H9 (cell line): ENCODE measurements at regions not wholly inside any gene's neighbourhood (a gene's known extent, or its start where the extent isn't known, plus 50 kb on each side); places are given as distances from the start of the nearest gene placed in this dataset.

Experiments
- DNase-seq: peaks from one replicate; pipeline ENCODE4 v3.0.0-alpha.2; 2017
- H2AFZ ChIP-seq: one replicate; pipeline ENCODE4 v1.6.1; 2013; ENCODE audit warnings: mild to moderate bottlenecking, low read length, control low read depth, moderate library complexity
- H2AK5ac ChIP-seq: 2 replicates; pipeline ENCODE4 v1.6.1; 2013; ENCODE audit warnings: low read length, control low read depth, mixed read lengths; ENCODE audit not compliant: insufficient read length
- H2BK120ac ChIP-seq: one replicate; pipeline ENCODE4 v1.6.1; 2013; ENCODE audit warnings: low read depth, mild to moderate bottlenecking, low read length, control low read depth, inconsistent platforms; ENCODE audit not compliant: poor library complexity, severe bottlenecking
- H2BK12ac ChIP-seq: 2 replicates; pipeline ENCODE4 v1.6.1; 2013; ENCODE audit warnings: low read length, control low read depth, mixed read lengths, low read depth; ENCODE audit not compliant: insufficient read length
- H2BK15ac ChIP-seq: 2 replicates; pipeline ENCODE4 v1.6.1; 2013; ENCODE audit warnings: low read depth, low read length, control low read depth
- H2BK20ac ChIP-seq: one replicate; pipeline ENCODE4 v1.6.1; 2013; ENCODE audit warnings: low read depth, mild to moderate bottlenecking, low read length, control low read depth, inconsistent platforms; ENCODE audit not compliant: poor library complexity, severe bottlenecking
- H2BK5ac ChIP-seq: 2 replicates; pipeline ENCODE4 v1.6.1; 2013; ENCODE audit warnings: low read length, control low read depth, mixed read lengths; ENCODE audit not compliant: insufficient read length
- H3K14ac ChIP-seq: 2 replicates; pipeline ENCODE4 v1.6.1; 2013; ENCODE audit warnings: low read length, control low read depth; ENCODE audit not compliant: insufficient read depth
- H3K18ac ChIP-seq: 2 replicates; pipeline ENCODE4 v1.6.1; 2013; ENCODE audit warnings: low read depth, mild to moderate bottlenecking, mixed read lengths, low read length, control low read depth; ENCODE audit not compliant: insufficient read length
- H3K23ac ChIP-seq: 2 replicates; pipeline ENCODE4 v1.6.1; 2013; ENCODE audit warnings: low read length, control low read depth, mixed read lengths, low read depth; ENCODE audit not compliant: insufficient read length
- H3K23me2 ChIP-seq: 2 replicates; pipeline ENCODE4 v1.6.1; 2013; ENCODE audit warnings: low read depth, mild to moderate bottlenecking, mixed read lengths, low read length, control low read depth; ENCODE audit not compliant: insufficient read length, poor library complexity, severe bottlenecking
- H3K27ac ChIP-seq: 2 replicates; pipeline ENCODE4 v1.5.1; 2013; ENCODE audit warnings: low read length, control low read depth, mixed read lengths, low read depth; ENCODE audit not compliant: insufficient read length
- H3K27me3 ChIP-seq: 2 replicates; pipeline ENCODE4 v1.6.1; 2013; ENCODE audit warnings: low read length, control low read depth, inconsistent platforms; ENCODE audit not compliant: insufficient read depth
- H3K4ac ChIP-seq: 2 replicates; pipeline ENCODE4 v1.6.1; 2013; ENCODE audit warnings: low read depth, mild to moderate bottlenecking, control low read depth, inconsistent platforms, low read length, moderate library complexity
- H3K4me1 ChIP-seq: 2 replicates; pipeline ENCODE4 v1.6.1; 2013; ENCODE audit warnings: low read length, control low read depth, inconsistent platforms; ENCODE audit not compliant: insufficient read depth
- H3K4me2 ChIP-seq: 2 replicates; pipeline ENCODE4 v1.6.1; 2013; ENCODE audit warnings: low read length, control low read depth, mixed read lengths; ENCODE audit not compliant: insufficient read length, insufficient read depth
- H3K56ac ChIP-seq: 2 replicates; pipeline ENCODE4 v1.6.1; 2013; ENCODE audit warnings: low read depth, mild to moderate bottlenecking, mixed read lengths, low read length, control low read depth; ENCODE audit not compliant: insufficient read length
- H3K79me1 ChIP-seq: 2 replicates; pipeline ENCODE4 v1.6.1; 2013; ENCODE audit warnings: low read depth, mild to moderate bottlenecking, moderate library complexity, low read length, control low read depth, inconsistent platforms; ENCODE audit not compliant: insufficient read depth, poor library complexity, severe bottlenecking
- H3K79me2 ChIP-seq: 2 replicates; pipeline ENCODE4 v1.6.1; 2013; ENCODE audit warnings: low read length, control low read depth, inconsistent platforms; ENCODE audit not compliant: insufficient read depth
- H3K9ac ChIP-seq: 2 replicates; pipeline ENCODE4 v1.6.1; 2013; ENCODE audit warnings: low read length, control low read depth, mixed read lengths; ENCODE audit not compliant: insufficient read length; ENCODE audit errors: extremely low read depth
- H3K9me3 ChIP-seq: one replicate; pipeline ENCODE4 v1.6.1; 2013; ENCODE audit warnings: low read depth, low read length, inconsistent platforms; ENCODE audit not compliant: control insufficient read depth
- H3T11ph ChIP-seq: one replicate; pipeline ENCODE4 v1.6.1; 2013; ENCODE audit warnings: mild to moderate bottlenecking, low read length, control low read depth, inconsistent platforms
- H4K20me1 ChIP-seq: one replicate; pipeline ENCODE4 v1.6.1; 2013; ENCODE audit not compliant: control insufficient read depth, insufficient read length, insufficient read depth
- H4K5ac ChIP-seq: 2 replicates; pipeline ENCODE4 v1.6.1; 2013; ENCODE audit warnings: low read depth, mild to moderate bottlenecking, mixed read lengths, low read length, control low read depth; ENCODE audit not compliant: insufficient read length
- H4K8ac ChIP-seq: replicated peaks from 2 replicates; pipeline ENCODE4 v1.6.1; 2013; ENCODE audit warnings: low read length, control low read depth, mixed read lengths, low read depth; ENCODE audit not compliant: insufficient read length
- H4K91ac ChIP-seq: 2 replicates; pipeline ENCODE4 v1.6.1; 2013; ENCODE audit warnings: low read depth, mild to moderate bottlenecking, moderate library complexity, mixed read lengths, low read length, control low read depth; ENCODE audit not compliant: insufficient read length
- H3K27ac Mint-ChIP-seq, 3 experiments: 2 replicates in 2 of 3; 3 replicates in 1 of 3; pipeline ENCODE4 v1.8.0; 2020 to 2021; ENCODE audit warnings: mixed read lengths in 3 of 3, mild to moderate bottlenecking in 1 of 3, moderate library complexity in 1 of 3
- H3K27me3 Mint-ChIP-seq: 2 replicates; pipeline ENCODE4 v1.8.0; 2021; ENCODE audit warnings: low read depth, mild to moderate bottlenecking, moderate library complexity, mixed read lengths
- H3K36me3 Mint-ChIP-seq, 3 experiments: 2 replicates in 2 of 3; 3 replicates in 1 of 3; pipeline ENCODE4 v1.8.0; 2020 to 2021; ENCODE audit warnings: low read depth in 3 of 3, mixed read lengths in 3 of 3; ENCODE audit not compliant: insufficient read depth in 1 of 3
- H3K4me1 Mint-ChIP-seq, 2 experiments: 2 replicates each; pipeline ENCODE4 v1.8.0; 2020; ENCODE audit warnings: mixed read lengths in 2 of 2
- H3K4me3 Mint-ChIP-seq, 2 experiments: 2 replicates in 1 of 2; 3 replicates in 1 of 2; pipeline ENCODE4 v1.8.0; 2020 to 2021; ENCODE audit warnings: mild to moderate bottlenecking in 2 of 2, mixed read lengths in 2 of 2, moderate library complexity in 1 of 2
- H3K9me3 Mint-ChIP-seq, 2 experiments: 2 replicates in 1 of 2; 3 replicates in 1 of 2; pipeline ENCODE4 v1.8.0; 2020; ENCODE audit warnings: mild to moderate bottlenecking in 2 of 2, mixed read lengths in 2 of 2, moderate library complexity in 1 of 2
- CTCF ChIP-seq: fragments of 200-600 bp; sonication (generic); conservative IDR thresholded peaks from 3 replicates; pipeline ENCODE4 v1.8.0; 2021; ENCODE audit warnings: antibody characterized with exemption, mild to moderate bottlenecking
- WGBS: extraction: QIAGEN DNeasy Blood & Tissue Kit; methylation state at CpG from one replicate; pipeline ENCODE4 v1.1.7; 2013; ENCODE audit warnings: missing lambda C conversion rate, low lambda C conversion rate, mixed read lengths; ENCODE audit not compliant: insufficient read length; ENCODE audit errors: extremely low coverage; 5-methylcytosine and 5-hydroxymethylcytosine counted together

- no peak overlapping the region for H2BK5ac ChIP-seq
- no peaks in the 10 kb centered on the region for H3K27me3 ChIP-seq
- H4K8ac ChIP-seq: no peak overlapping the region
- H3K4me1 ChIP-seq: no peaks in the 10 kb centered on the region
- no peaks in the 10 kb centered on the region for H3K9me3 ChIP-seq
- H3T11ph ChIP-seq: no peak overlapping the region
- H3K27me3 Mint-ChIP-seq: no peaks in the 10 kb centered on the region
- no peak overlapping the region for H3K4ac ChIP-seq
- no peak overlapping the region for H4K5ac ChIP-seq
- no peaks in the 10 kb centered on the region for H3K79me2 ChIP-seq
- H3K56ac ChIP-seq: no peak overlapping the region
- H3K18ac ChIP-seq: no peak overlapping the region
- H3K23me2 ChIP-seq: no peaks in the 10 kb centered on the region
- H2AFZ ChIP-seq: no peak overlapping the region
- no peak overlapping the region for H3K4me3 Mint-ChIP-seq
- H3K79me1 ChIP-seq: no peaks in the 10 kb centered on the region
- H3K36me3 Mint-ChIP-seq: peaks cover 5 to 10% (median 8%) of the 10 kb centered on the region in 3 experiments
- no peak overlapping the region for H3K27ac ChIP-seq
- H3K4me1 Mint-ChIP-seq: no peaks in the 10 kb centered on the region
- no peaks in the 10 kb centered on the region for H4K20me1 ChIP-seq
- no peak overlapping the region for H3K23ac ChIP-seq
- H3K14ac ChIP-seq: no peak overlapping the region
- DNase-seq: no peak
- H2BK15ac ChIP-seq: no peak overlapping the region
- no peak overlapping the region for H3K9ac ChIP-seq
- H2AK5ac ChIP-seq: no peak overlapping the region
- no peak overlapping the region for H3K27ac Mint-ChIP-seq
- no peak overlapping the region for H4K91ac ChIP-seq
- H2BK120ac ChIP-seq: no peak overlapping the region
- no CpG with 5 or more reads among the region's 6 CpGs for WGBS
- H2BK20ac ChIP-seq: no peak overlapping the region
- H3K9me3 Mint-ChIP-seq: peaks cover 8 to 9% of the 10 kb centered on the region in 2 experiments; a peak in 3 of 5 replicates
- H2BK12ac ChIP-seq: no peak overlapping the region
- no peak for TF ChIP-seq CTCF
- H3K4me2 ChIP-seq: no peak overlapping the region
Measured at GRCh38 chr6:141303907-141304306, 828.8 kb upstream of the GJE1 start.
